DOHH2 (cell line): ENCODE measurements at regions not wholly inside any gene's neighbourhood (a gene's known extent, or its start where the extent isn't known, plus 50 kb on each side); places are given as distances from the start of the nearest gene placed in this dataset.

Experiments used
- H3F3A ChIP-seq: fragments of 200-600 bp; sonication (generic), shearing (Covaris generic); 2 replicates; pipeline ENCODE4 v1.6.0; 2016; ENCODE audit warnings: antibody characterized with exemption, mild to moderate bottlenecking; ENCODE audit not compliant: control insufficient read depth, insufficient read depth
- H3K27ac ChIP-seq: fragments of 200-600 bp; sonication (generic); 2 replicates; pipeline ENCODE4 v1.5.1; 2014; ENCODE audit warnings: low read depth, mild to moderate bottlenecking, low read length, moderate library complexity
- H3K27me3 ChIP-seq: fragments of 200-600 bp; sonication (generic); 2 replicates; pipeline ENCODE4 v1.6.1; 2014; ENCODE audit warnings: mild to moderate bottlenecking, low read length, mixed read lengths; ENCODE audit not compliant: control insufficient read depth
- H3K36me3 ChIP-seq: fragments of 200-600 bp; sonication (generic); 2 replicates; pipeline ENCODE4 v1.6.1; 2014; ENCODE audit warnings: mild to moderate bottlenecking, low read length, moderate library complexity, mixed read lengths; ENCODE audit not compliant: control insufficient read depth
- H3K4me1 ChIP-seq: fragments of 200-600 bp; sonication (generic); 2 replicates; pipeline ENCODE4 v1.6.1; 2014; ENCODE audit warnings: mild to moderate bottlenecking, low read length, mixed read lengths; ENCODE audit not compliant: control insufficient read depth
- H3K4me2 ChIP-seq: fragments of 200-600 bp; sonication (generic); 2 replicates; pipeline ENCODE4 v1.6.0; 2014; ENCODE audit warnings: mild to moderate bottlenecking, low read length, moderate library complexity
- H3K4me3 ChIP-seq: fragments of 200-600 bp; sonication (generic); 2 replicates; pipeline ENCODE4 v1.5.1; 2014; ENCODE audit warnings: mild to moderate bottlenecking, low read length, mixed read lengths
- H3K79me2 ChIP-seq: fragments of 200-600 bp; sonication (generic); 2 replicates; pipeline ENCODE4 v1.6.1; 2014; ENCODE audit warnings: mild to moderate bottlenecking, low read length, mixed read lengths; ENCODE audit not compliant: control insufficient read depth
- H3K9me2 ChIP-seq: fragments of 200-600 bp; sonication (generic); replicated peaks from 2 replicates; pipeline ENCODE4 v1.6.1; 2014; ENCODE audit warnings: mild to moderate bottlenecking, low read length, mixed read lengths; ENCODE audit not compliant: control insufficient read depth
- H3K9me3 ChIP-seq: fragments of 200-600 bp; sonication (generic); 2 replicates; pipeline ENCODE4 v1.6.1; 2014; ENCODE audit warnings: antibody characterized with exemption, low read length, mixed read lengths; ENCODE audit not compliant: control insufficient read depth, insufficient read depth
- H4K20me1 ChIP-seq: fragments of 200-600 bp; sonication (generic); 2 replicates; pipeline ENCODE4 v1.6.0; 2014; ENCODE audit warnings: low read depth, mild to moderate bottlenecking, antibody characterized with exemption, low read length, moderate library complexity; ENCODE audit not compliant: control insufficient read depth, insufficient read depth
- EZH2phosphoT487 ChIP-seq: fragments of 200-600 bp; sonication (generic); IDR thresholded peaks from 2 replicates; pipeline ENCODE4 v1.6.1; 2017; ENCODE audit warnings: borderline replicate concordance, mild to moderate bottlenecking, antibody characterized with exemption, low read length, moderate library complexity, mixed read lengths
- TF ChIP-seq, protein P1 (sequence below): fragments of 200-600 bp; sonication (generic); IDR thresholded peaks from one replicate; pipeline ENCODE4 v1.5.1; 2014; ENCODE audit warnings: antibody characterized with exemption, mild to moderate bottlenecking, low read depth, low read length; ENCODE audit not compliant: poor library complexity, severe bottlenecking

DNA sequence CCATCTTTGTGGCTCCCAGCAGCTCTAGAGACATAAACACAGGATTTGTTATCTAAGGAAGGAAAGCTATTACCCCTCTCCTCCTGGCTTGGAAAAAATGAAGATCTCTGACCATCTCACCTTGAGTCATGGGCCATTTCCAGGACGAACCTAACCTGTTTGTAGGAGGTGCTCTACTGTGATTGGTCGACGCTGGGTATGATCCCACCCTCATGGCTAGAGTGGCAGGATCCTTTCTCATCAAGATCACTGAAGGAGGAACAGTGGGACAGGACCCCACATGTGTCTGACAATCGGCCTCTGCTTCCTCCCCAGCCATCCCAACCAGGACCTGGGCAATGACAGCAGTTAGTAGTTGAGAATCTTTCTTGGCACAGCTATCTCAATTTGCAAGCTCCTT lies 144.1 kb downstream of the EMX2 start:
- TF ChIP-seq EZH2phosphoT487, result no peak
- TF ChIP-seq, protein P1, sequence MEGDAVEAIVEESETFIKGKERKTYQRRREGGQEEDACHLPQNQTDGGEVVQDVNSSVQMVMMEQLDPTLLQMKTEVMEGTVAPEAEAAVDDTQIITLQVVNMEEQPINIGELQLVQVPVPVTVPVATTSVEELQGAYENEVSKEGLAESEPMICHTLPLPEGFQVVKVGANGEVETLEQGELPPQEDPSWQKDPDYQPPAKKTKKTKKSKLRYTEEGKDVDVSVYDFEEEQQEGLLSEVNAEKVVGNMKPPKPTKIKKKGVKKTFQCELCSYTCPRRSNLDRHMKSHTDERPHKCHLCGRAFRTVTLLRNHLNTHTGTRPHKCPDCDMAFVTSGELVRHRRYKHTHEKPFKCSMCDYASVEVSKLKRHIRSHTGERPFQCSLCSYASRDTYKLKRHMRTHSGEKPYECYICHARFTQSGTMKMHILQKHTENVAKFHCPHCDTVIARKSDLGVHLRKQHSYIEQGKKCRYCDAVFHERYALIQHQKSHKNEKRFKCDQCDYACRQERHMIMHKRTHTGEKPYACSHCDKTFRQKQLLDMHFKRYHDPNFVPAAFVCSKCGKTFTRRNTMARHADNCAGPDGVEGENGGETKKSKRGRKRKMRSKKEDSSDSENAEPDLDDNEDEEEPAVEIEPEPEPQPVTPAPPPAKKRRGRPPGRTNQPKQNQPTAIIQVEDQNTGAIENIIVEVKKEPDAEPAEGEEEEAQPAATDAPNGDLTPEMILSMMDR, result no peak
- no peaks in the 10 kb centered on the region for H3K27me3 ChIP-seq
- H3K4me1 ChIP-seq, result no peaks in the 10 kb centered on the region
- no peaks in the 10 kb centered on the region for H3K9me3 ChIP-seq
- H3K27ac ChIP-seq, result no peak overlapping the region
- no peaks in the 10 kb centered on the region for H3K9me2 ChIP-seq
- no peaks in the 10 kb centered on the region for H3K36me3 ChIP-seq
- no peaks in the 10 kb centered on the region for H3K79me2 ChIP-seq
- no peaks in the 10 kb centered on the region for H4K20me1 ChIP-seq
- no peak overlapping the region for H3K4me3 ChIP-seq
- H3K4me2 ChIP-seq, result no peak overlapping the region
- no peaks in the 10 kb centered on the region for H3F3A ChIP-seq

GRCh38 chr10:117688358-117688757 lies 145.8 kb downstream of the EMX2 start:
- no peak for TF ChIP-seq EZH2phosphoT487
- TF ChIP-seq, protein P1, result no peak
- no peaks in the 10 kb centered on the region for H3K36me3 ChIP-seq
- no peak overlapping the region for H3K4me3 ChIP-seq
- no peaks in the 10 kb centered on the region for H3K4me1 ChIP-seq
- no peaks in the 10 kb centered on the region for H3K9me3 ChIP-seq
- H3F3A ChIP-seq, result no peaks in the 10 kb centered on the region
- H3K27me3 ChIP-seq, result peaks cover 2% of the 10 kb centered on the region; the same call in 1 of the 2 replicates
- no peak overlapping the region for H3K4me2 ChIP-seq
- no peaks in the 10 kb centered on the region for H3K9me2 ChIP-seq
- H3K79me2 ChIP-seq, result no peaks in the 10 kb centered on the region
- no peaks in the 10 kb centered on the region for H4K20me1 ChIP-seq
- no peak overlapping the region for H3K27ac ChIP-seq

GRCh38 chr10:117689566-117689965 lies 147.0 kb downstream of the EMX2 start:
- H3K9me2 ChIP-seq, result no peaks in the 10 kb centered on the region
- no peaks in the 10 kb centered on the region for H3K9me3 ChIP-seq
- H3K79me2 ChIP-seq, result no peaks in the 10 kb centered on the region
- no peaks in the 10 kb centered on the region for H3K36me3 ChIP-seq
- H3K27ac ChIP-seq, result no peak overlapping the region
- no peaks in the 10 kb centered on the region for H3K4me1 ChIP-seq
- no peak overlapping the region for H3K4me2 ChIP-seq
- no peaks in the 10 kb centered on the region for H3F3A ChIP-seq
- H3K4me3 ChIP-seq, result no peak overlapping the region
- H3K27me3 ChIP-seq, result peaks cover 2% of the 10 kb centered on the region; the same call in 1 of the 2 replicates
- H4K20me1 ChIP-seq, result no peaks in the 10 kb centered on the region
- TF ChIP-seq, protein P1, result no peak
- TF ChIP-seq EZH2phosphoT487, result no peak
